Occipital lobe (tissue), 1 donor: ENCODE measurements at regions not wholly inside any gene's neighbourhood (a gene's known extent, or its start where the extent isn't known, plus 50 kb on each side); places are given as distances from the start of the nearest gene placed in this dataset.

ENCODE experiments used
- DNase-seq: peaks from one replicate; lab custom pipeline; 2025; lab: John Stamatoyannopoulos, UW

GRCh38 chr5:61784341-61784740 lies 452.3 kb downstream of the ZSWIM6 start:
- no peak for DNase-seq

DNA sequence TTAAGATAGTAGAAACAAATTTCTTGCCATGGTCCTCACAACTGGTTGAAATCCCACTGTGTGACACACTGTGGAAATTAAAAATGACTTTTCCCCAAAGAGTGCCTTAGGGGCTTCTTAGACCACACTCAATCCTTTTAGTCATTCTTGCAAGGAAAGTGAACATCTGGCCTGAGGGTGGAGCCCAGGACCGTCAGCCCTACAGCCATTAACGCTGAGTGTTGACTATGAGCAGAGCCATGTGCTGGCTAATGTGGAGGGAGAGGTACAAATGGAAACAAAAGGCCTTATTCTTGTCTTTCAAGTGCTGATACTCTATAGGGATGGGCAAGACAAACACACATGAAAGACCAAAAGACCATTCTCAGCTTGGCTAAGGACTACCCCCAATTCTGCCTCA lies 456.5 kb downstream of the ZSWIM6 start:
- no peak for DNase-seq

DNA sequence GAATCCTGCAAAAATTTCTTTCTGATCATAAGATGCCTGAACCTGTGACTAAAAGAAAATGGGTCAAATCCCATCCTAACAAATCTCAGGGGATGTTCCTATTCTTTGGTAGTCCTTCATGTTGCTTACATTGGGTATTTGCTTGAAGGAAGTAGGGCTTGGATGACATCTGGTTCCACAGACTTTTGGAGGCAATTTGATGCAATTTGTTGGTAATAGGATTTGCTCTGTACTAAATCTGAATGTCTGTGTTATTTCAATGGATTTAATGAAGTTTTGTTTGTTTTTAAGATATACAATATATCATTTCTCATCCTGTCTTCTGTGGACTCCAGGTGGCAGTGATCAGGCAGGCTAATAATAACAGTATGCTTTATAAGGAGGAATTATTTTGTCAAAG lies 457.9 kb downstream of the ZSWIM6 start:
- no peak for DNase-seq

DNA sequence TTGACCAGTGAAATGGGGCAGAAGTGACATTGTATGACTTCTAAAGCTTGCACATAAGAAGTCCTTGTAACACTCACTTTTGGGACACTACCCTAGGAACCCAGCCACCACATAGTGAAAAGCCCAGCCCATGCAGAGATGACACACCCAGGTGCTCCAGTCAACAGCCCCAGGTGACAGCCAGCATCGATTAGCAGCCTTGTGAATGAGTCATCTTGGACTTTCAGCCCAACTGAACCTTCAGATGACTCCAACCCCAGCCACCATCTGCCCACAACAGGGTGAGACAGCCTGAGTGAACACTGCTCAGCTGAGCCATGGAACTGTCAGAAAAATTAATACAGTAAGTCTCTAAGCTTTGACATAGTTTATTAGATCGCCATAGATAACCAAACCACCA lies 458.6 kb downstream of the ZSWIM6 start:
- DNase-seq = no peak

GRCh38 chr5:61796773-61797172 lies 464.7 kb downstream of the ZSWIM6 start:
- DNase-seq = no peak

- no peak for DNase-seq
Measured at GRCh38 chr5:61800450-61800849, 468.4 kb downstream of the ZSWIM6 start.

DNA sequence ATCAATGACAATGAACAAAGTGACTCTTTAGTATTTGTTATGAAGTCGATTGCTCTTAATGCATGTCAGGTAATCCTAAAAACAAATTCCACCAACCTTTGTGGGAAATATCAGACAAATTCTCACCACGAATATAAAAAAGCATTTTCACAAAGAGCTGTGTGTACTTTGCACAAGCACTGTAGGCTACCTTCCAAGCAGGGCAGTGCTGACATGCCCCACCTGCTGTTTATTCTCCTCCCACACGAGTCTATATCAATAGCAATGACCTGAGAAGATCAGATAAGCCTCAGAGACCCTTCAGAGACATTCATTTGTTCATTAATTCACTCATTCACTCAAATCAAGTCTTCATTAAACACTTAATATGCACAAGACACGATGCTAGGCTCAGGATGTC lies 469.1 kb downstream of the ZSWIM6 start:
- no peak for DNase-seq

- no peak for DNase-seq
Measured at GRCh38 chr5:61802456-61802855, 470.4 kb downstream of the ZSWIM6 start.

DNA sequence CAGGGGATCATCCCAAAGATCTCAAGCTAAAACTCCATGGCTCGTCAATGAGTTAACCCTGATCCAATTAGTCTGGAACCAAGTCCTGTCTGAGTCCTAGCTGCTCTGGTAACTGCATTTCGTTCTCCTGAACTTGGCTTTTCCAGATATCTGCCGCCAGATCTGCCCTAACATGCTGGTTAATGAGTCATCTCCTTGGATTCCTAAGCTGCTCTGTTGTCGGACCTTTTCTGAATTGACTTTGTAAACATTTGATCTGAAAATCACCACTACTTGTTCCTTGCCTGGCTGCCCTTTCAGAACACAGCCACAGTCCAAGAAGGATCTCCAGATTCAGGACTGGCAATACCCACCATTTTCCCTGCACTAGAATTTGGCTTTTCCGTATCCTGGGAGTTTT lies 473.0 kb downstream of the ZSWIM6 start:
- DNase-seq = no peak

DNA sequence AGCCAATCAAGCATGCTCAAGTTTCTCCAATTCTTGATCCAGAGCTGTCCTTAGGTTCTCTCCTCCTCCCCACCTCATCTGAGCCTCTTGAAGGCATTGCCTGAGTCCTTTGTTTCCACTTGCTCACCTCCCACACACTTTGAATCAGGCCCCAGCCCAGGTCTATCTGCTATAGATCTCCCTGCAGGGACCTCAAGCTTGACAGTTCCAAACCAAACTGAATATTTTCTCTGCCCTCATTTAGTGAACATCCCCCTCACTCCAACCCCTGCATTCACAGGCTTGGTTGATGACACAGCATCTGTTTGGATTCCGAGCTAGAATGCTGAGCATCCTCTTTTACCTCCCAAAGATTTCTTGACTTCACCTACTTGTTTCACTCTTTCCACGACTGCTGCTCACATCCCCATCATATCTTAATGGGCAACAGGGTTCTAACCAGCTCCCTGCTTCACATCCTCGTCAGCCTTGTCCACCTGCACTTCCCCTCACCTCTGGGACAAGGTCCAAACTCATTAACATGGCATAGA lies 474.5 kb downstream of the ZSWIM6 start:
- DNase-seq = no peak

- DNase-seq = no peak
Measured at GRCh38 chr5:61808091-61808490, 476.0 kb downstream of the ZSWIM6 start.

DNA sequence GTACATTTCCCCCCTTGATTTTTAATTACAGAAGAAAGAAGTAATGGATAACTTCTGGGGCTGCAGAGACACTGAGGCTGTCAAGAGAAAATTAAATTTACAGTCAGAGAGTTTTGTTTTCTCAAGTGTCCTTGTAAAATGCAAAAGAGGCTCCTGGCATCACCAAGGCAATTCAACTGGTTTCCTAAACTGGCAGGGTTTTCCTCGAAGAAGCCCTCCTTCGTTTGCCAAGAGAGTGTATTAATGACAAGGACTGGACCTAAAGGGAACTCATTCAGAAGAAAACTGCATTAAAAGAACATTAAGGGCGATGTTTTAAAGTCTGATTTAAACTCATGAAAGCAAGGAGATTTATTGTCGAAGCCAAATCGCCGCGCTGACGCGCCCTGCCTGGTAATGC lies 476.9 kb downstream of the ZSWIM6 start:
- no peak for DNase-seq

GRCh38 chr5:61809651-61810050 lies 477.6 kb downstream of the ZSWIM6 start:
- no peak for DNase-seq

DNA sequence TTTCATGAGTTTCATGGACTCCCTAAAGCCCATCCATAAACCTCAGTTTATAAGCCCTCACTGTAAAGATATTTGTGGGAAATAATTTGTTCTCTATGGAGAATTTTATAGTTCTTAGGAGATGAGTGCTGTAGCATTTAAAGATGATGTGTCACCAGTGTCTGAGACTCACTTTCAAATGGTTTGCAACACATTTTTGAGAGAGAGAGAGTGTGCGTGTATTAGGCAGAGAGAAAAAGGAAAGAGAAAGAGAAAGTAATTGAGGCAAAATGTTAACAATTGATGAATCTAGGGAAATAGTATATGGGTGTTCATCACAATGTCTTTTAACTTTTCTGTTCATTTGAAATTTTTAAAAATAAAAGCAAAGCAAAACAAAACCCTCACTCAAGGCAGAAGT lies 479.0 kb downstream of the ZSWIM6 start:
- no peak for DNase-seq

DNA sequence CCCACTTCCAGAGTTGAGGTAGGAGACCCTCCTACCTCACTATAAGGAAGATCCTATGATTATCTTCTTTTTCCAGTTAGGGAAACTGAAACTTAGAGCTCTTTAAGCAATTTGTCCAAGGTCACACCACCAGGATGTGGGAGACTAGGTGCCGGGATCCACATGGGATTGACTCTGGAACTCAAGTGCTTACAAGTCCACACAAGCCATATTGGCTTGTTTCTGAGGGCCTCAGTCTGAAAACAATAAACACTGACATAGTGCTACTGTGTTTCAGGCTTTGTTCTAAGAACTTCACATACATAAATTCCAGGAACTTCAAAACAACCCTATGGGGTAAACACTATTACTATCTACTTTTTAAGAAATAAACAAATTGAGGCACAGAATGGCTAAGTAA lies 481.3 kb downstream of the ZSWIM6 start:
- no peak for DNase-seq

- DNase-seq = no peak
Measured at GRCh38 chr5:61815339-61815738, 483.3 kb downstream of the ZSWIM6 start.

- DNase-seq = no peak
Measured at GRCh38 chr5:61816146-61816545, 484.1 kb downstream of the ZSWIM6 start.

DNA sequence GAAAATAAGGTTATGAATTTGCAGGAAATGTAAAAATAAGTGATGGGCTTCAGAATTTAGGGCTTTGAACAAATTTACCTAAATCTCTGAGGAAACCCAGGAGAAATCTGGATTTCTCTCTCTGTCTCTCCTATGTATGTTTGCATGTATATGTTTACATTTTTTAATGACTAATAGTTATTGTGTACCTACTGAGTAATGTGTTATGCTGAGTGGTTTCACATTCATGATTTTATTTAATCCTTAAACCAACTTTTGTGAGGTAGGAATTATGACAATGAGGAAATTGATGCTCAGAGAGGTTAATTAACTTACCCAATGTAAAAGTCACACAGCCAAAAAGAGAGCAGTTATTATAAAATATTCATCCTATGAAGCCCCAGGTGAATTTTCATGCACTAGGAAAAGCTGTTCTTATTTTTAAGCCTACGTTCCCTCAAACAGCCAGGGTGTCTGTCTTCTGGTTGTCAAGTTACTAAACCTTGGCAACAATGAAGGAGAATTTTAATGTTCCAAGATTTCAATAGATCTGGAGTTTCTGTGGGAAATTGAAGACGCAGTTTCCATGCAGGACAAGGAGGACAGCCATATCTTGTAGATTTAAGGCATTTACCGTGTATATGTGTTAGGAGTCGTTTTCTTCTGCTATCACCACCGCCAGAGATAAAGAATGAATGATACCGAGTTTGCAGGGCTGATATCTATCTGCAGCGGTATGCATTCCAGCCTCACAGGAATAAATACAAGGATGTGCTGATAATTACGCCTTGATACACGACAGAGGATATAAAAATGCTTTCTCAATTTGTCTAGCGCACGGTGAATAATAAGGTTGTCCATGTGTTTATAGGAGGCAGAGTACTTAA lies 484.8 kb downstream of the ZSWIM6 start:
- no peak for DNase-seq

- peak; percentile 31 for DNase-seq
Measured at GRCh38 chr5:61817472-61818326, 485.6 kb downstream of the ZSWIM6 start.

DNA sequence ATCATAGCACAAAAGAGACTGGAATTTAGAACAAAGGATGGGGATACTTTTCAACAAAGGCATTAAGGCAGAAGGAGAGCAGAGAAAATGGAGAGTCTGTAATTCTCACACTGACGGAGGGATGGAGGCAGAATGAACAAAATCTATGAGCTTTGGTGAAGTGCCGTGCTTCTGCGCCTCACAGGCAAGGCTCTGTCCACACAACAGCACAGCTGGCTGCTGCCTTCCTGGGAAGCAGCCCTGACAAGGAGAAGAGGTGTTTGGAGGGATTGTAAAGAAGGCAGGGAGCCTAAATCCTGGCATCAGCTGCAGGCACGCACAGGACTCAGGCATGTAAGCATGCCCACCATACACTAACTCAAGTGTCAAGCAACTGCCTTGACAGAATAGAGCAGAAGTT lies 485.2 kb upstream of the KIF2A start:
- DNase-seq = no peak

GRCh38 chr5:61821561-61821960 lies 484.4 kb upstream of the KIF2A start:
- DNase-seq = no peak

DNA sequence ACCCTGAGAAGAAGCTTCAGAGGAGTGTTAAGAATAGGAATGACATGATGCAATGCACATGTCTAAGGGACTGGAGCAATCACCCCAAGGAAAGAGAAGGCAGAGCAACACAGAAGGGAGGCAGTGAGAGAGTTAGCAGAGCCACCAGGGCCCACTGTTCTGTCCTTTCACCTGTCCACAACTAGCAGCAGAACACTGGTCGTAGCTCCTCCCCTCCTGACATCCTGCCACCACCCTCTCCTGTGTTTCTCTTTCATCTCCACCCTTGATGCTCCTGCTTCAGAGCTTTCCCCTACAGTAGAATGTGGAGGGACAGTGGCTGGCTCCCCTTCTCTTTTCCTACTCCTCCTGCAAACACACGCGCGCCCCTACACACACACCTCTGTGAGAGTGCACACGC lies 483.4 kb upstream of the KIF2A start:
- no peak for DNase-seq

- no peak for DNase-seq
Measured at GRCh38 chr5:61823065-61823464, 482.9 kb upstream of the KIF2A start.
